K562 (cell line): ENCODE measurements at regions not wholly inside any gene's neighbourhood (a gene's known extent, or its start where the extent isn't known, plus 50 kb on each side); places are given as distances from the start of the nearest gene placed in this dataset.

ENCODE experiments used
- ATAC-seq: fragments of 200-7000 bp; cut with Tn5 transposase; 3 replicates; pipeline ENCODE4 v1.9.1; 2020; ENCODE audit warnings: moderate library complexity
- BruUV-seq: library from RNA; stranded (reverse); fragments of 400-500 nt; replicated peaks from 2 replicates; lab custom pipeline; 2021; lab: Mats Ljungman, UMichigan
- CTCF ChIA-PET: fragments of 300-600 bp; formaldehyde crosslinking; extraction: SDS; loops from one replicate; lab custom pipeline; 2021; ENCODE audit warnings: low intra/inter-chr PET ratio; lab: Yijun Ruan, JAX
- POLR2A ChIA-PET: fragments of 300-600, 350-650 bp; sonication (Branson Sonifier 250); formaldehyde crosslinking; extraction: SDS; loops from one replicate; lab custom pipeline; 2021; ENCODE audit warnings: antibody characterized with exemption, inconsistent platforms; lab: Yijun Ruan, JAX
- DNase-seq, 4 experiments: peaks; one replicate each; pipeline versions ENCODE4 v3.0.0 to v3.0.0-alpha.2; 2011 to 2018; ENCODE audit warnings: low spot score in 3 of 4, mixed read lengths in 3 of 4; ENCODE audit errors: extremely low read depth in 1 of 4
- FAIRE-seq: peaks from 2 replicates; lab custom pipeline; 2011; peaks lifted over from hg19 to GRCh38; lab: Jason Lieb, UNC
- H2AFZ ChIP-seq: 2 replicates; pipeline ENCODE4 v1.6.0; 2011; ENCODE audit warnings: low read depth, low read length, control low read depth, inconsistent platforms
- H3K27ac ChIP-seq: fragments of 200-600 bp; 3 replicates; pipeline ENCODE4 v1.8.0; 2011; ENCODE audit warnings: low read depth, mild to moderate bottlenecking, control low read depth, inconsistent platforms, low read length, moderate library complexity, mixed read lengths; ENCODE audit errors: extremely low read depth
- H3K27me3 ChIP-seq, 2 experiments: fragments of 300-600 bp in 1 of 2; 2 replicates in 1 of 2; 3 replicates in 1 of 2; pipeline versions ENCODE4 v1.6.0 to v1.8.0; 2011; ENCODE audit warnings: inconsistent platforms in 2 of 2, low read length in 2 of 2, mild to moderate bottlenecking in 1 of 2, mixed read lengths in 1 of 2, moderate library complexity in 1 of 2; ENCODE audit not compliant: control insufficient read depth in 2 of 2, insufficient read depth in 2 of 2
- H3K36me3 ChIP-seq: fragments of 300-600 bp; 3 replicates; pipeline ENCODE4 v1.8.0; 2011; ENCODE audit warnings: mild to moderate bottlenecking, low read length, inconsistent platforms; ENCODE audit not compliant: control insufficient read depth, insufficient read depth
- H3K4me1 ChIP-seq, 2 experiments: fragments of 200-600 bp in 1 of 2; replicated peaks in 1 of 2; 2 replicates in 1 of 2; 3 replicates in 1 of 2; pipeline versions ENCODE4 v1.5.1 to v1.8.0; 2011; ENCODE audit warnings: inconsistent platforms in 2 of 2, low read length in 2 of 2, mild to moderate bottlenecking in 1 of 2, mixed read lengths in 1 of 2, moderate library complexity in 1 of 2; ENCODE audit not compliant: control insufficient read depth in 2 of 2, insufficient read depth in 2 of 2
- H3K4me2 ChIP-seq: 2 replicates; pipeline ENCODE4 v1.6.1; 2011; ENCODE audit warnings: low read length, control low read depth, inconsistent platforms, mixed read lengths; ENCODE audit not compliant: insufficient read depth
- H3K4me3 ChIP-seq: fragments of 200-600 bp; sonication (generic), shearing (Covaris generic); 2 replicates; pipeline ENCODE4 v1.5.1; 2016; ENCODE audit warnings: control low read depth, inconsistent platforms
- H3K79me2 ChIP-seq: fragments of 200-600 bp; 3 replicates; pipeline ENCODE4 v1.8.0; 2011; ENCODE audit warnings: low read length, inconsistent platforms; ENCODE audit not compliant: control insufficient read depth, insufficient read depth
- H3K9ac ChIP-seq, 2 experiments: 2 replicates each; pipeline versions ENCODE4 v1.6.0 to v1.6.1; 2011; ENCODE audit warnings: low read depth in 2 of 2, low read length in 2 of 2, control low read depth in 1 of 2, inconsistent platforms in 1 of 2, mild to moderate bottlenecking in 1 of 2, mixed read lengths in 1 of 2; ENCODE audit not compliant: insufficient read depth in 1 of 2
- H3K9me1 ChIP-seq: one replicate; pipeline ENCODE4 v1.6.0; 2011; ENCODE audit warnings: inconsistent platforms, mild to moderate bottlenecking, low read length, moderate library complexity; ENCODE audit not compliant: control insufficient read depth, insufficient read depth
- H3K9me3 ChIP-seq: replicated peaks from 2 replicates; pipeline ENCODE4 v1.5.1; 2011; ENCODE audit warnings: low read depth, low read length, inconsistent platforms; ENCODE audit not compliant: control insufficient read depth, insufficient read depth
- H4K20me1 ChIP-seq: replicated peaks from 2 replicates; pipeline ENCODE4 v1.6.1; 2011; ENCODE audit warnings: low read length, inconsistent platforms, mixed read lengths; ENCODE audit not compliant: control insufficient read depth, insufficient read depth
- CBFA2T3 ChIP-seq: fragments of 450-650 bp; IDR thresholded peaks from 2 replicates; pipeline ENCODE4 v1.6.1; 2017
- DPF2 ChIP-seq: fragments of 450-650 bp; IDR thresholded peaks from 2 replicates; pipeline ENCODE4 v1.6.1; 2016
- FUS ChIP-seq: fragments of 200-400 bp; formaldehyde crosslinking; optimal IDR thresholded peaks from 2 replicates; pipeline ENCODE3; 2017; ENCODE audit warnings: low read depth, low read length
- NFYB ChIP-seq: IDR thresholded peaks from 2 replicates; pipeline ENCODE4 v1.6.1; 2011; ENCODE audit warnings: mild to moderate bottlenecking, moderate library complexity; ENCODE audit not compliant: insufficient read length; ENCODE audit errors: extremely low read depth
- ZNF507 ChIP-seq: conservative IDR thresholded peaks from 2 replicates; pipeline ENCODE4 v1.6.1; 2017; ENCODE audit warnings: missing genetic modification characterization, missing compliant biosample characterization
- WGBS: fragments of 100-300 bp; shearing (Covaris generic); methylation state at CpG from one replicate; pipeline ENCODE4 v1.1.6; 2016; ENCODE audit warnings: low coverage, mixed read lengths; ENCODE audit not compliant: insufficient coverage; ENCODE audit errors: missing lambda C conversion rate; 5-methylcytosine and 5-hydroxymethylcytosine counted together
- in situ Hi-C: fragments of 300-500 bp; cut with MboI; formaldehyde crosslinking; loops from 4 replicates; pipeline ENCODE4 v1.15.0; 2018; ENCODE audit warnings: inconsistent platforms, mixed read lengths
- intact Hi-C: fragments of 100-400 bp; cut with micrococcal nuclease; formaldehyde crosslinking; loops from 2 replicates; pipeline ENCODE4 v1.14.2; 2022
- TF ChIP-seq, protein P1 (sequence below): fragments of 250-450 bp; sonication (Bioruptor Pico); IDR thresholded peaks from 2 replicates; pipeline ENCODE4 v1.8.0; 2022; ENCODE audit warnings: moderate library complexity, mild to moderate bottlenecking, inconsistent platforms
- TF ChIP-seq, protein P2 (sequence below): fragments of 250-450 bp; sonication (Bioruptor Pico); IDR thresholded peaks from 2 replicates; pipeline ENCODE4 v1.4.0; 2020; ENCODE audit warnings: mild to moderate bottlenecking, moderate library complexity
- TF ChIP-seq, protein P3 (sequence below): sonication (generic); formaldehyde crosslinking; IDR thresholded peaks from 2 replicates; pipeline ENCODE4 v1.8.0; 2022; ENCODE audit warnings: mild to moderate bottlenecking, low read depth, missing genetic modification reagents

DNA sequence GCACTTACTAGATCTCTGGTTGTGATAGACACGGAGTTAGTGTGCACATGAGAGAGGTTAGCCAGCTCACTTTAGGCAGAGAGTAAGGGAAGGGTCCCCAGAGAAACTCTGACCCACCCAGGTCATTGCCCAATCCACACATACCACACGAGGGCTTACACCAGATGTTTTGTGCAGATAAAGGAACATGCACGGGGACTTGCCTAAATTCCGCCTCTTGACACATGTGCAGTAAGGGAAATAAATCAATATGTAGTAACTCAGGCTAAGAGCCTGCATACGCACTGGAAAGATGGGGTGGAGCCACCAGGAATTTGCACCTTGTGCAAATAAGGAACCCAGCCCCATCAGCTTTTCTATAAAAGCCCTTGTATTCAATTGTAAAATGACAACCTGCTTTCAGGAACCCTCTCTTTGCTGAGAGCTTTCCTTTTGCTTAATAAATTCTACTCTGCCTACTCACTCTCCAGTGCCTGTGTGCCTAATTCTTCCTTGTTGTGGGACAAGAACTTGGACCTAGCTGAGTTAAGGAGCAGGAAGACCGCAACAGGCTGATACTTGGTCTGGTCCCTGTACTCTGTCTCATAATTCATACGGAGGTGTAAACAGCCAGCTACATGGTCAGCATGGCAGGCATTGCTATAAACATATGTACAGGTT is 120.2 kb downstream of the EMP1 start:
- WGBS: 0% methylated on average over 5 of the region's 7 CpGs
- ChIA-PET POLR2A (no interaction called here), CTCF (no interaction called here)
- intact Hi-C loops (no loop called here), in situ Hi-C loops (no loop called here)
- Histone ChIP-seq H3K36me3 (no peaks in the 10 kb centered on the region), H3K4me2 (no peak overlapping the region), H3K9me1 (no peaks in the 10 kb centered on the region), H4K20me1 (no peaks in the 10 kb centered on the region), H3K79me2 (no peaks in the 10 kb centered on the region), H3K27me3 (no peaks in the 10 kb centered on the region), H3K9ac (no peak overlapping the region), H2AFZ (no peak overlapping the region), H3K9me3 (no peaks in the 10 kb centered on the region), H3K4me1 (no peaks in the 10 kb centered on the region), H3K27ac (no peak overlapping the region), H3K4me3 (no peak overlapping the region)
- DNase-seq (peak in 2 of 4 experiments; percentile 2 to 8), FAIRE-seq (no peak), ATAC-seq (no peak)
- no TSS peak for BruUV-seq
- TF ChIP-seq CBFA2T3 (0 out of 2 replicates have a peak, but pooled peaks have one; percentile 8), ZNF507 (tag) (no peak)

DNA sequence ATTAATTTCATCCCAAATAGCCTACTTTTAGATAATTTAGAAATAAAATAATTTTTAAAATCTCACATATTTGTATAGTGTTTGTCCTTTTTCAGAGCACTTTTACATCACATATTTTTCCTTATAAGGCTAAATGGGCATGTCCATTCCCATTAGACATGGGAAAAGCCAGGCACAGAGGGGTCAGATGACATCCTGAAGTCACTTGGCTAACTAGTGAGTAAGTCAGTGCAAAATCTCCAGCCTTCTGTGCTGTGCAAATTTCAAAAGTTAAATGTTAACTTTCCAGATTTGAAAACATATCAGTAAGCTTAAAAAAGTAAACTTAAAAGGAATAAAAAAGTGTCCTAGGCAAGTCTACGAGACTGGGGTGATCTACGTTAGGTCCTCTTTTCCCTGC is 117.4 kb downstream of the EMP1 start:
- DNase-seq: no peak
- CTCF ChIA-PET: no interaction called here
- in situ Hi-C loops (no loop called here), intact Hi-C loops (no loop called here)
- Histone ChIP-seq H3K9me3 (no peaks in the 10 kb centered on the region), H3K79me2 (no peaks in the 10 kb centered on the region), H3K27me3 (no peaks in the 10 kb centered on the region), H2AFZ (no peak overlapping the region), H3K9ac (no peak overlapping the region), H3K4me2 (no peak overlapping the region), H3K27ac (no peak overlapping the region), H3K9me1 (no peaks in the 10 kb centered on the region), H3K36me3 (no peaks in the 10 kb centered on the region), H3K4me1 (no peaks in the 10 kb centered on the region), H3K4me3 (no peak overlapping the region), H4K20me1 (no peaks in the 10 kb centered on the region)
- TF ChIP-seq DPF2 (no peak), FUS (no peak), NFYB (no peak)
- TF ChIP-seq, protein P1, sequence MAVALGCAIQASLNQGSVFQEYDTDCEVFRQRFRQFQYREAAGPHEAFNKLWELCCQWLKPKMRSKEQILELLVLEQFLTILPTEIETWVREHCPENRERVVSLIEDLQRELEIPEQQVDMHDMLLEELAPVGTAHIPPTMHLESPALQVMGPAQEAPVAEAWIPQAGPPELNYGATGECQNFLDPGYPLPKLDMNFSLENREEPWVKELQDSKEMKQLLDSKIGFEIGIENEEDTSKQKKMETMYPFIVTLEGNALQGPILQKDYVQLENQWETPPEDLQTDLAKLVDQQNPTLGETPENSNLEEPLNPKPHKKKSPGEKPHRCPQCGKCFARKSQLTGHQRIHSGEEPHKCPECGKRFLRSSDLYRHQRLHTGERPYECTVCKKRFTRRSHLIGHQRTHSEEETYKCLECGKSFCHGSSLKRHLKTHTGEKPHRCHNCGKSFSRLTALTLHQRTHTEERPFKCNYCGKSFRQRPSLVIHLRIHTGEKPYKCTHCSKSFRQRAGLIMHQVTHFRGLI (CRISPR knock-in tag): no peak
- TF ChIP-seq, protein P2, sequence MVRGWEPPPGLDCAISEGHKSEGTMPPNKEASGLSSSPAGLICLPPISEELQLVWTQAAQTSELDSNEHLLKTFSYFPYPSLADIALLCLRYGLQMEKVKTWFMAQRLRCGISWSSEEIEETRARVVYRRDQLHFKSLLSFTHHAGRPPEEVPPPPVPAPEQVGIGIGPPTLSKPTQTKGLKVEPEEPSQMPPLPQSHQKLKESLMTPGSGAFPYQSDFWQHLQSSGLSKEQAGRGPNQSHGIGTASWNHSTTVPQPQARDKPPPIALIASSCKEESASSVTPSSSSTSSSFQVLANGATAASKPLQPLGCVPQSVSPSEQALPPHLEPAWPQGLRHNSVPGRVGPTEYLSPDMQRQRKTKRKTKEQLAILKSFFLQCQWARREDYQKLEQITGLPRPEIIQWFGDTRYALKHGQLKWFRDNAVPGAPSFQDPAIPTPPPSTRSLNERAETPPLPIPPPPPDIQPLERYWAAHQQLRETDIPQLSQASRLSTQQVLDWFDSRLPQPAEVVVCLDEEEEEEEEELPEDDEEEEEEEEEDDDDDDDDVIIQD (CRISPR knock-in tag): no peak
- TF ChIP-seq, protein P3, sequence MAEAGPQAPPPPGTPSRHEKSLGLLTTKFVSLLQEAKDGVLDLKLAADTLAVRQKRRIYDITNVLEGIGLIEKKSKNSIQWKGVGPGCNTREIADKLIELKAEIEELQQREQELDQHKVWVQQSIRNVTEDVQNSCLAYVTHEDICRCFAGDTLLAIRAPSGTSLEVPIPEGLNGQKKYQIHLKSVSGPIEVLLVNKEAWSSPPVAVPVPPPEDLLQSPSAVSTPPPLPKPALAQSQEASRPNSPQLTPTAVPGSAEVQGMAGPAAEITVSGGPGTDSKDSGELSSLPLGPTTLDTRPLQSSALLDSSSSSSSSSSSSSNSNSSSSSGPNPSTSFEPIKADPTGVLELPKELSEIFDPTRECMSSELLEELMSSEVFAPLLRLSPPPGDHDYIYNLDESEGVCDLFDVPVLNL: no peak
- ATAC-seq: no peak
- 4% methylated on average over 2 of the region's 2 CpGs for WGBS
- POLR2A ChIA-PET: no interaction called here
- FAIRE-seq: no peak
- BruUV-seq: no TSS peak
